GM12878 (cell line): ENCODE measurements at regions not wholly inside any gene's neighbourhood (a gene's known extent, or its start where the extent isn't known, plus 50 kb on each side); places are given as distances from the start of the nearest gene placed in this dataset.

ENCODE experiments used
- KLF5 ChIP-seq: fragments of 450-650 bp; IDR thresholded peaks from 2 replicates; pipeline ENCODE4 v1.6.1; 2014; ENCODE audit warnings: mild to moderate bottlenecking; ENCODE audit not compliant: partially characterized antibody
- NFYB ChIP-seq: IDR thresholded peaks from 2 replicates; pipeline ENCODE4 v1.6.1; 2011; ENCODE audit warnings: low read depth, mild to moderate bottlenecking, low read length, improper control_type of control experiment, moderate library complexity; ENCODE audit not compliant: insufficient read depth

DNA sequence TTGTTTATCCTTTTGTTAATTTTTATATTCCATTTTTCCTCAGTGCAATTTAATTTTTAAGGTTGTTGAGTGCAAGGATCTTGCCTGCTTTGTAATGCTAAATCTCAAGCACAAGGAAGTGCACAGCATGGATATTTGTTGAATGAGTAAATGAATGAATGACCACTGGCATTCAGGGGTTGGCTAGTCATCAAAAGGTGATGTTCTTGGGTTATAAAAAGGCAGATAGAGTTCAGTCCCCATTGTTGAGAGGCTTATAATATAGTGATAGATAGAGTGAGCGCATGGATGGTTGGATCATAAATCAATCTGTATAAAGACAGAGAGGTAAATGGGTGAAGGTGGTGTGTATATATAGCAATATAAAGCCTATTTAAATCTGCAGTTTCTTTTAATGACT lies 193.2 kb upstream of the KLF6 start:
- TF ChIP-seq KLF5 = no peak
- no peak for TF ChIP-seq NFYB
